SK-N-MC (cell line): ENCODE measurements at regions not wholly inside any gene's neighbourhood (a gene's known extent, or its start where the extent isn't known, plus 50 kb on each side); places are given as distances from the start of the nearest gene placed in this dataset.

Experiments
- DNase-seq: peaks from one replicate; pipeline ENCODE4 v3.0.0-alpha.2; 2011; ENCODE audit warnings: low read depth, low spot score
- H3K27ac ChIP-seq: fragments of 200-600 bp; sonication (generic); 2 replicates; pipeline ENCODE4 v1.5.1; 2016; ENCODE audit warnings: mixed run types
- H3K36me3 ChIP-seq: fragments of 200-600 bp; sonication (generic); 2 replicates; pipeline ENCODE4 v1.6.1; 2017; ENCODE audit warnings: antibody characterized with exemption, low read length, mixed read lengths; ENCODE audit not compliant: insufficient read depth
- H3K4me3 ChIP-seq: fragments of 200-600 bp; sonication (generic); 2 replicates; pipeline ENCODE4 v1.5.1; 2016
- H3K9ac ChIP-seq: fragments of 200-600 bp; sonication (generic); 2 replicates; pipeline ENCODE4 v1.8.0; 2017; ENCODE audit warnings: mixed run types, mixed read lengths; ENCODE audit not compliant: insufficient read length
- H3K9me3 ChIP-seq: fragments of 200-600 bp; sonication (generic); 2 replicates; pipeline ENCODE4 v1.6.1; 2017; ENCODE audit warnings: low read depth, mild to moderate bottlenecking, antibody characterized with exemption, low read length, moderate library complexity, mixed read lengths
- EZH2 ChIP-seq: fragments of 200-600 bp; sonication (generic); IDR thresholded peaks from one replicate; pipeline ENCODE4 v1.6.1; 2017; ENCODE audit warnings: antibody characterized with exemption
- FOXP2 ChIP-seq: optimal IDR thresholded peaks from 2 replicates; pipeline ENCODE3; 2011; ENCODE audit warnings: mild to moderate bottlenecking, moderate library complexity; ENCODE audit not compliant: insufficient read depth; ENCODE audit errors: extremely low read length, control extremely low read depth
- POLR2AphosphoS5 ChIP-seq: IDR thresholded peaks from 2 replicates; pipeline ENCODE4 v1.6.1; 2012; ENCODE audit warnings: mild to moderate bottlenecking, low read depth, low read length, borderline replicate concordance

DNA sequence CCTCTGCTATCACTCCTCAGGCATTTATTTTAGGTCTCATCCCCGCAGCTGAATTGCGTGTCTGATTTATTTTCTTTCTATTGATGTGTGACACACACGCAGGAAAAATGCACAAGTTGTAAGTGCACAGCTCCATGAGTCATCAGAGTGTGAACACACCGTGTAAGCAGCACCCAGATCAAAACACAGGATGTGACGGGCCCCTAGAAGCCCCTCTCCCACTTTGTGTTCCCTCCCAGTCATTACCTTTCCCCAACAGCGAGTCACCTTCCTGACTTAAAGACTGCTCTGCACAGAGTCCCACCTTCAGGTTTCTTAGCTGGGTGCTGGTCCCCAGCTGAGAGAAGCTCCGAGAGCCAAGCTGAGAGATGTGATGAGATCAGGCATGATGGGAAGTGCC, 436.7 kb downstream of the MID1IP1 start:
- Histone ChIP-seq H3K9ac (no peak overlapping the region), H3K36me3 (no peaks in the 10 kb centered on the region), H3K27ac (no peak overlapping the region), H3K4me3 (no peak overlapping the region), H3K9me3 (no peaks in the 10 kb centered on the region)
- TF ChIP-seq POLR2AphosphoS5 (no peak), FOXP2 (no peak), EZH2 (no peak)
- DNase-seq: no peak

DNA sequence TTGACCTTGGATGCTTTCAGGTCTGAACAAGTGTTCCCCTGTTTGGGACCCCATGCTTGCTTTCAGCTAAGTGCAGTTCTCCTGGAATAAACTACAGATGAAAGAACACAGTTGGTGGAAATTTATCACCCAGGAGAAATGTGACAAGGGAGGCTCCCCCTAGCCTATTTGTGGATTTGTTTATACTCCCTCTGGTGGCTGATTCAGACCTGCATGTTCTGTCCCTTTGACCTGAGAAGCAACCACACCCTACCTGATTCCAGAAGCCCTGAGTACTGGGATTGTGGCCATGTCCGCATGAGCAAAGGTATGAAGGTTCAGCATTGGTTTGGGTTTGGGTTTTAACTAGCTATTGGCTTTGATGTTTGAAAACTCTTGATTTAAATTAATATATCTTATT, 440.9 kb downstream of the MID1IP1 start:
- DNase-seq: no peak
- no peak overlapping the region for H3K27ac ChIP-seq
- no peak overlapping the region for H3K4me3 ChIP-seq
- TF ChIP-seq FOXP2: no peak
- TF ChIP-seq POLR2AphosphoS5: no peak
- no peak for TF ChIP-seq EZH2
- no peaks in the 10 kb centered on the region for H3K36me3 ChIP-seq
- no peak overlapping the region for H3K9ac ChIP-seq
- no peaks in the 10 kb centered on the region for H3K9me3 ChIP-seq

GRCh38 chrX:39244147-39244546, 442.9 kb downstream of the MID1IP1 start:
- Histone ChIP-seq H3K27ac (no peak overlapping the region), H3K9me3 (no peaks in the 10 kb centered on the region), H3K9ac (no peak overlapping the region), H3K4me3 (no peak overlapping the region), H3K36me3 (no peaks in the 10 kb centered on the region)
- TF ChIP-seq EZH2 (no peak), POLR2AphosphoS5 (no peak), FOXP2 (no peak)
- DNase-seq: no peak

DNA sequence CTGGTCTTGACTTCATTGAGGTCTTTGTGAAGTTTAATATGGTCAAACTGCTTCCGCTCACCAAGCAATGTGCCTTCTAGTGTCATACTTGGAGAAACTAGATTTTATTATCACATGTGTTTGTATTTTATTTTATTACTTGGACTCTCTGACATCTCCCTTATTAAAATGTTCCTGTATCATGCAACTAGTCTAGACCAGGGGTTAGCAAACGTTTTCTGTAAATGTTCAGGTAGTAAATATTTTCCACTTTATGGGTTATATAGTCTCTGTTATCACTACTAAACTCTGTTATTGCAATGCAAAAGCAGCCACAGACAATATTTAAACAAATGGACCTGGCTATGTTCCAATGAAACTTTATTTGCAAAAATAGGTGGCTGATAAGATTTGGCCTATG, 443.8 kb downstream of the MID1IP1 start:
- Histone ChIP-seq H3K9ac (no peak overlapping the region), H3K4me3 (no peak overlapping the region), H3K27ac (no peak overlapping the region), H3K9me3 (no peaks in the 10 kb centered on the region), H3K36me3 (no peaks in the 10 kb centered on the region)
- TF ChIP-seq FOXP2 (no peak), POLR2AphosphoS5 (no peak), EZH2 (no peak)
- DNase-seq: no peak

DNA sequence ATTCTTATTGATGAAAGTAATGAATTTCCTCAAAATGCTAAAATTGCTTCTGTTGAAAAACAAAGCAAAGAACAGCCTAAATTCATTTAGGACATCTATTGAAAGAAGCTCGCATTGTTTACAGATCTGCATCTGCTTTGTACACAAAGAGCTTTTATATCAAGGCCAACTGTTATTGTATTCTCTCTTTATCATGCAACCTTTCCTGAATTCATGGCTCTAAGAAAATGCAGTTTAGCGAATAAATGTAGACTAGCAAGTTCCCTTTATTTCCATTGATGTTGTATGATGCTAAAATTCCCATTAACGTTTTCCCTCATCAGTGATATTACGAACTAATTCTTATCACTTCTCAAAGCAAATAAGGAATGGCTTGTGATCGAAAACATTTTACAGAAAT, 446.3 kb downstream of the MID1IP1 start:
- no peak for DNase-seq
- H3K9ac ChIP-seq: no peak overlapping the region
- TF ChIP-seq FOXP2 (no peak), EZH2 (no peak), POLR2AphosphoS5 (no peak)
- no peak overlapping the region for H3K4me3 ChIP-seq
- H3K27ac ChIP-seq: no peak overlapping the region
- no peaks in the 10 kb centered on the region for H3K9me3 ChIP-seq
- H3K36me3 ChIP-seq: no peaks in the 10 kb centered on the region

GRCh38 chrX:39248330-39248729, 447.1 kb downstream of the MID1IP1 start:
- Histone ChIP-seq H3K9ac (no peak overlapping the region), H3K4me3 (no peak overlapping the region), H3K27ac (no peak overlapping the region), H3K36me3 (no peaks in the 10 kb centered on the region), H3K9me3 (no peaks in the 10 kb centered on the region)
- no peak for DNase-seq
- TF ChIP-seq POLR2AphosphoS5 (no peak), FOXP2 (no peak), EZH2 (no peak)

DNA sequence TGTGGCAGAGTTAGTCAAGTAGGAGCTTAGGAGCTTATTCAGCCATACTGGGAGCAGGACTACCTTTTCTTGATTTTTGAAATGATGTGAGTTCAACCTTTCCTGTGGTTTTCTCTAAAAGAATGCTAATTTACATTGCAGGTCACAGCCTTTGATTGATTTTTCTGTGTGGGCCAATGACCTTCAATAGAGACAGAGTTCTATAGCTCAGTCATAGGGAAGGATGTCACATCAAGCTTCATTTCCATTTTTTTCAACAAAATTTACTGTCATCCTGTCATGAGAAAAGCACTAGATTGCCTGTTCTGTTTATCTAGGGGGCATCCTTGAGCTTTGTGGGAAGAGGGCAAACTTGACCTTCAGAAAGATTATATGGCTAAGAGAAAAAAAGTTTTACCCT, 448.7 kb downstream of the MID1IP1 start:
- H3K9ac ChIP-seq: no peak overlapping the region
- no peaks in the 10 kb centered on the region for H3K36me3 ChIP-seq
- H3K4me3 ChIP-seq: no peak overlapping the region
- no peak for DNase-seq
- no peak for TF ChIP-seq EZH2
- TF ChIP-seq POLR2AphosphoS5: no peak
- TF ChIP-seq FOXP2: no peak
- H3K27ac ChIP-seq: no peak overlapping the region
- H3K9me3 ChIP-seq: no peaks in the 10 kb centered on the region

- H3K27ac ChIP-seq: no peak overlapping the region
- no peaks in the 10 kb centered on the region for H3K36me3 ChIP-seq
- no peak for DNase-seq
- TF ChIP-seq EZH2 (no peak), POLR2AphosphoS5 (no peak), FOXP2 (no peak)
- H3K9me3 ChIP-seq: no peaks in the 10 kb centered on the region
- H3K4me3 ChIP-seq: no peak overlapping the region
- H3K9ac ChIP-seq: no peak overlapping the region
Measured at GRCh38 chrX:39251995-39252394, 450.7 kb downstream of the MID1IP1 start.

DNA sequence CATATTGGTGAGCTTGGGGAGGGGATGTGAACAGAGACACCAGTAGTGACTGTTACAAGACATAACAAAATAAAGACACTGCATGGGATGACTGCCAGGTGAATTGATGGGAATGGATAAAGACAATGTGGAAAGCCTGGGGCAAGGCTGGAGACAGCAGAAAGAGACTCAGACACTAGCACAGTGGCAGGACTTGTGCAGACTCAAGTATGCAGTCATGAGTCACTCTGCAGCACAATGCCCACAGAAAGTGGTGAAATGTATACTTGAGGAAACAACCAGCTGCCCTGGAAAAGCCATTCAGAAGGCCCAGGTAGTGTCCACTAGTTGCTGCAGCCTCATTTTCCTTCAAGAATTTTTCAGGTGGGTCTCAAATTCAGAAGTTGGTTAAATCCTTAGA, 452.3 kb downstream of the MID1IP1 start:
- H3K27ac ChIP-seq: no peak overlapping the region
- no peaks in the 10 kb centered on the region for H3K36me3 ChIP-seq
- no peak for TF ChIP-seq EZH2
- no peak for TF ChIP-seq FOXP2
- no peak for TF ChIP-seq POLR2AphosphoS5
- no peak for DNase-seq
- H3K4me3 ChIP-seq: no peak overlapping the region
- no peaks in the 10 kb centered on the region for H3K9me3 ChIP-seq
- H3K9ac ChIP-seq: no peak overlapping the region

GRCh38 chrX:39258331-39258730, 457.1 kb downstream of the MID1IP1 start:
- H3K27ac ChIP-seq: no peak overlapping the region
- H3K4me3 ChIP-seq: no peak overlapping the region
- DNase-seq: no peak
- H3K36me3 ChIP-seq: no peaks in the 10 kb centered on the region
- H3K9me3 ChIP-seq: no peaks in the 10 kb centered on the region
- no peak overlapping the region for H3K9ac ChIP-seq
- TF ChIP-seq POLR2AphosphoS5 (no peak), FOXP2 (no peak), EZH2 (no peak)
